Right lobe of liver (tissue), 4 donors: ENCODE measurements at regions not wholly inside any gene's neighbourhood (a gene's known extent, or its start where the extent isn't known, plus 50 kb on each side); places are given as distances from the start of the nearest gene placed in this dataset.

ENCODE experiments used
- POLR2A ChIP-seq: fragments of 450-650 bp; IDR thresholded peaks from one replicate; pipeline ENCODE4 v1.6.1; 2017; ENCODE audit warnings: antibody characterized with exemption, mild to moderate bottlenecking
- TF ChIP-seq, protein P1 (sequence below), 4 donors: fragments of 200-600 bp in 3 of 4; fragments of 450-650 bp in 1 of 4; IDR thresholded peaks; one replicate each; pipeline versions ENCODE4 v1.5.1 to v1.8.0; 2016 to 2022; ENCODE audit warnings: antibody characterized with exemption in 4 of 4, mild to moderate bottlenecking in 2 of 4
- donor health status: DM: no; HTN: no; CAD: no.
- donor health status: DM: no; HTN: no; CAD: no.
- donor health status: DM: no; HTN: yes; CAD: no.

DNA sequence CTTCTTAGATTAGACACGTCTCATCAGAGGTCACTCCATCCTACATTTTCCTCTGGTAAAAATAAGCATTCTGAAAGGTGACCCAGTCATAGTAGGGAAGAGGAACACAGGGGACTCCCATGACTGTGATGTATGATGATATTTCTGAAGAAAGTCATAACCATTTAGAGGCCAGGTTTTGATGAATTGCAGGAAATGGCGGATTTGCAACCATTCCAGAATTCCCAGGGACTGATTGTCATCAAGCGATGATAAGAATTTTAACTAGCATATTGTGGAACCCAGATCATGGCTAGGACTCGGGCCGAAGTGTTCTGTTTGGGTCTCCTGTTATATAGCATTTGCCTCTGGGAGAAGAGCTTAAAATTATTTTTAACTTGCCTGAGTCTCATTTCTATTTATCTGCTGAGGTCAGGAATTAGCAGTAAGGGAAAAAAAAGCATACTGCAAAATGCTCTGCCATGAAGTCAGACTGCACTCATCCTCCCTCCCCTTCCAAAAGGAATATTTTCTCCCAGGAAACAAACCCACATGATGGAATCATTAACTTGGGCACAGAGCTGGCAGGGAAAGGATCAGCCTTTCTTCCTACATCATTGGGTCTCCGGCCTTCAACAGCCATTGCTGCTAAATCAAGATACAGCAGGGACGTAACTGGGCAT lies 286.7 kb downstream of the HLX start:
- TF ChIP-seq, protein P1, sequence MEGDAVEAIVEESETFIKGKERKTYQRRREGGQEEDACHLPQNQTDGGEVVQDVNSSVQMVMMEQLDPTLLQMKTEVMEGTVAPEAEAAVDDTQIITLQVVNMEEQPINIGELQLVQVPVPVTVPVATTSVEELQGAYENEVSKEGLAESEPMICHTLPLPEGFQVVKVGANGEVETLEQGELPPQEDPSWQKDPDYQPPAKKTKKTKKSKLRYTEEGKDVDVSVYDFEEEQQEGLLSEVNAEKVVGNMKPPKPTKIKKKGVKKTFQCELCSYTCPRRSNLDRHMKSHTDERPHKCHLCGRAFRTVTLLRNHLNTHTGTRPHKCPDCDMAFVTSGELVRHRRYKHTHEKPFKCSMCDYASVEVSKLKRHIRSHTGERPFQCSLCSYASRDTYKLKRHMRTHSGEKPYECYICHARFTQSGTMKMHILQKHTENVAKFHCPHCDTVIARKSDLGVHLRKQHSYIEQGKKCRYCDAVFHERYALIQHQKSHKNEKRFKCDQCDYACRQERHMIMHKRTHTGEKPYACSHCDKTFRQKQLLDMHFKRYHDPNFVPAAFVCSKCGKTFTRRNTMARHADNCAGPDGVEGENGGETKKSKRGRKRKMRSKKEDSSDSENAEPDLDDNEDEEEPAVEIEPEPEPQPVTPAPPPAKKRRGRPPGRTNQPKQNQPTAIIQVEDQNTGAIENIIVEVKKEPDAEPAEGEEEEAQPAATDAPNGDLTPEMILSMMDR (IDR thresholded peaks at IDR 0.05): no peak
- TF ChIP-seq POLR2A: no peak
